SK-N-MC (cell line): ENCODE measurements at regions not wholly inside any gene's neighbourhood (a gene's known extent, or its start where the extent isn't known, plus 50 kb on each side); places are given as distances from the start of the nearest gene placed in this dataset.

ENCODE experiments used
- DNase-seq: peaks from one replicate; pipeline ENCODE4 v3.0.0-alpha.2; 2011; ENCODE audit warnings: low read depth, low spot score
- H3K27ac ChIP-seq: fragments of 200-600 bp; sonication (generic); 2 replicates; pipeline ENCODE4 v1.5.1; 2016; ENCODE audit warnings: mixed run types
- H3K36me3 ChIP-seq: fragments of 200-600 bp; sonication (generic); 2 replicates; pipeline ENCODE4 v1.6.1; 2017; ENCODE audit warnings: antibody characterized with exemption, low read length, mixed read lengths; ENCODE audit not compliant: insufficient read depth
- H3K4me3 ChIP-seq: fragments of 200-600 bp; sonication (generic); 2 replicates; pipeline ENCODE4 v1.5.1; 2016
- H3K9ac ChIP-seq: fragments of 200-600 bp; sonication (generic); 2 replicates; pipeline ENCODE4 v1.8.0; 2017; ENCODE audit warnings: mixed run types, mixed read lengths; ENCODE audit not compliant: insufficient read length
- H3K9me3 ChIP-seq: fragments of 200-600 bp; sonication (generic); 2 replicates; pipeline ENCODE4 v1.6.1; 2017; ENCODE audit warnings: low read depth, mild to moderate bottlenecking, antibody characterized with exemption, low read length, moderate library complexity, mixed read lengths
- EZH2 ChIP-seq: fragments of 200-600 bp; sonication (generic); IDR thresholded peaks from one replicate; pipeline ENCODE4 v1.6.1; 2017; ENCODE audit warnings: antibody characterized with exemption
- FOXP2 ChIP-seq: optimal IDR thresholded peaks from 2 replicates; pipeline ENCODE3; 2011; ENCODE audit warnings: mild to moderate bottlenecking, moderate library complexity; ENCODE audit not compliant: insufficient read depth; ENCODE audit errors: extremely low read length, control extremely low read depth
- POLR2AphosphoS5 ChIP-seq: IDR thresholded peaks from 2 replicates; pipeline ENCODE4 v1.6.1; 2012; ENCODE audit warnings: mild to moderate bottlenecking, low read depth, low read length, borderline replicate concordance

- H3K36me3 ChIP-seq = no peaks in the 10 kb centered on the region
- no peak for DNase-seq
- H3K9ac ChIP-seq = no peak overlapping the region
- no peak overlapping the region for H3K27ac ChIP-seq
- H3K4me3 ChIP-seq = no peak overlapping the region
- TF ChIP-seq POLR2AphosphoS5 (no peak), FOXP2 (no peak), EZH2 (no peak)
- H3K9me3 ChIP-seq = no peaks in the 10 kb centered on the region
Measured at GRCh38 chr4:117428536-117428935, 343.2 kb upstream of the TRAM1L1 start.

- Histone ChIP-seq H3K36me3 (no peaks in the 10 kb centered on the region), H3K9ac (no peak overlapping the region), H3K9me3 (no peaks in the 10 kb centered on the region), H3K27ac (no peak overlapping the region), H3K4me3 (no peak overlapping the region)
- TF ChIP-seq EZH2 (no peak), POLR2AphosphoS5 (no peak), FOXP2 (no peak)
- DNase-seq = no peak
Measured at GRCh38 chr4:117429061-117429460, 343.7 kb upstream of the TRAM1L1 start.

GRCh38 chr4:117429506-117429905 is 344.1 kb upstream of the TRAM1L1 start:
- TF ChIP-seq EZH2 = no peak
- TF ChIP-seq FOXP2 = no peak
- no peak for TF ChIP-seq POLR2AphosphoS5
- Histone ChIP-seq H3K27ac (no peak overlapping the region), H3K4me3 (no peak overlapping the region), H3K9me3 (no peaks in the 10 kb centered on the region), H3K9ac (no peak overlapping the region), H3K36me3 (no peaks in the 10 kb centered on the region)
- no peak for DNase-seq

GRCh38 chr4:117434424-117434823 is 349.0 kb upstream of the TRAM1L1 start:
- no peak for TF ChIP-seq EZH2
- no peak for TF ChIP-seq POLR2AphosphoS5
- TF ChIP-seq FOXP2 = no peak
- Histone ChIP-seq H3K36me3 (no peaks in the 10 kb centered on the region), H3K27ac (no peak overlapping the region), H3K4me3 (no peak overlapping the region), H3K9ac (no peak overlapping the region), H3K9me3 (no peaks in the 10 kb centered on the region)
- no peak for DNase-seq

GRCh38 chr4:117447925-117448324 is 362.5 kb upstream of the TRAM1L1 start:
- no peak for DNase-seq
- Histone ChIP-seq H3K9ac (no peak overlapping the region), H3K4me3 (no peak overlapping the region), H3K27ac (no peak overlapping the region), H3K9me3 (no peaks in the 10 kb centered on the region), H3K36me3 (no peaks in the 10 kb centered on the region)
- no peak for TF ChIP-seq POLR2AphosphoS5
- no peak for TF ChIP-seq FOXP2
- TF ChIP-seq EZH2 = no peak

GRCh38 chr4:117455088-117455487 is 369.7 kb upstream of the TRAM1L1 start:
- no peak overlapping the region for H3K9ac ChIP-seq
- no peak overlapping the region for H3K4me3 ChIP-seq
- H3K9me3 ChIP-seq = no peaks in the 10 kb centered on the region
- no peaks in the 10 kb centered on the region for H3K36me3 ChIP-seq
- DNase-seq = no peak
- H3K27ac ChIP-seq = no peak overlapping the region
- TF ChIP-seq FOXP2 = no peak
- TF ChIP-seq POLR2AphosphoS5 = no peak
- no peak for TF ChIP-seq EZH2

- H3K9ac ChIP-seq = no peak overlapping the region
- H3K27ac ChIP-seq = no peak overlapping the region
- no peaks in the 10 kb centered on the region for H3K36me3 ChIP-seq
- no peak overlapping the region for H3K4me3 ChIP-seq
- H3K9me3 ChIP-seq = no peaks in the 10 kb centered on the region
- TF ChIP-seq FOXP2 (no peak), POLR2AphosphoS5 (no peak)
- DNase-seq = no peak
Measured at GRCh38 chr4:117466388-117466787, 381.0 kb upstream of the TRAM1L1 start.

GRCh38 chr4:117467404-117467803 is 382.0 kb upstream of the TRAM1L1 start:
- H3K9me3 ChIP-seq = no peaks in the 10 kb centered on the region
- no peak overlapping the region for H3K4me3 ChIP-seq
- no peak overlapping the region for H3K9ac ChIP-seq
- H3K36me3 ChIP-seq = no peaks in the 10 kb centered on the region
- TF ChIP-seq FOXP2 (no peak), EZH2 (no peak), POLR2AphosphoS5 (no peak)
- no peak for DNase-seq
- H3K27ac ChIP-seq = no peak overlapping the region

- no peaks in the 10 kb centered on the region for H3K9me3 ChIP-seq
Measured at GRCh38 chr4:117474987-117475386, 389.6 kb upstream of the TRAM1L1 start.

GRCh38 chr4:117477925-117478324 is 392.5 kb upstream of the TRAM1L1 start:
- Histone ChIP-seq H3K9ac (no peak overlapping the region), H3K27ac (no peak overlapping the region), H3K36me3 (no peaks in the 10 kb centered on the region), H3K4me3 (no peak overlapping the region), H3K9me3 (no peaks in the 10 kb centered on the region)
- DNase-seq = no peak
- TF ChIP-seq POLR2AphosphoS5 (no peak), FOXP2 (no peak), EZH2 (no peak)

More at GRCh38 chr4:117474987-117475386, 389.6 kb upstream of the TRAM1L1 start:
- H3K4me3 ChIP-seq = no peak overlapping the region
- no peak overlapping the region for H3K27ac ChIP-seq
- no peak overlapping the region for H3K9ac ChIP-seq
- H3K36me3 ChIP-seq = no peaks in the 10 kb centered on the region
- TF ChIP-seq FOXP2 (no peak), POLR2AphosphoS5 (no peak), EZH2 (no peak)
- no peak for DNase-seq
